DOHH2 (cell line): ENCODE measurements at regions not wholly inside any gene's neighbourhood (a gene's known extent, or its start where the extent isn't known, plus 50 kb on each side); places are given as distances from the start of the nearest gene placed in this dataset.

Experiments
- H3F3A ChIP-seq: fragments of 200-600 bp; sonication (generic), shearing (Covaris generic); 2 replicates; pipeline ENCODE4 v1.6.0; 2016; ENCODE audit warnings: antibody characterized with exemption, mild to moderate bottlenecking; ENCODE audit not compliant: control insufficient read depth, insufficient read depth
- H3K27ac ChIP-seq: fragments of 200-600 bp; sonication (generic); 2 replicates; pipeline ENCODE4 v1.5.1; 2014; ENCODE audit warnings: low read depth, mild to moderate bottlenecking, low read length, moderate library complexity
- H3K27me3 ChIP-seq: fragments of 200-600 bp; sonication (generic); 2 replicates; pipeline ENCODE4 v1.6.1; 2014; ENCODE audit warnings: mild to moderate bottlenecking, low read length, mixed read lengths; ENCODE audit not compliant: control insufficient read depth
- H3K36me3 ChIP-seq: fragments of 200-600 bp; sonication (generic); 2 replicates; pipeline ENCODE4 v1.6.1; 2014; ENCODE audit warnings: mild to moderate bottlenecking, low read length, moderate library complexity, mixed read lengths; ENCODE audit not compliant: control insufficient read depth
- H3K4me1 ChIP-seq: fragments of 200-600 bp; sonication (generic); 2 replicates; pipeline ENCODE4 v1.6.1; 2014; ENCODE audit warnings: mild to moderate bottlenecking, low read length, mixed read lengths; ENCODE audit not compliant: control insufficient read depth
- H3K4me2 ChIP-seq: fragments of 200-600 bp; sonication (generic); 2 replicates; pipeline ENCODE4 v1.6.0; 2014; ENCODE audit warnings: mild to moderate bottlenecking, low read length, moderate library complexity
- H3K4me3 ChIP-seq: fragments of 200-600 bp; sonication (generic); 2 replicates; pipeline ENCODE4 v1.5.1; 2014; ENCODE audit warnings: mild to moderate bottlenecking, low read length, mixed read lengths
- H3K79me2 ChIP-seq: fragments of 200-600 bp; sonication (generic); 2 replicates; pipeline ENCODE4 v1.6.1; 2014; ENCODE audit warnings: mild to moderate bottlenecking, low read length, mixed read lengths; ENCODE audit not compliant: control insufficient read depth
- H3K9me2 ChIP-seq: fragments of 200-600 bp; sonication (generic); replicated peaks from 2 replicates; pipeline ENCODE4 v1.6.1; 2014; ENCODE audit warnings: mild to moderate bottlenecking, low read length, mixed read lengths; ENCODE audit not compliant: control insufficient read depth
- H3K9me3 ChIP-seq: fragments of 200-600 bp; sonication (generic); 2 replicates; pipeline ENCODE4 v1.6.1; 2014; ENCODE audit warnings: antibody characterized with exemption, low read length, mixed read lengths; ENCODE audit not compliant: control insufficient read depth, insufficient read depth
- H4K20me1 ChIP-seq: fragments of 200-600 bp; sonication (generic); 2 replicates; pipeline ENCODE4 v1.6.0; 2014; ENCODE audit warnings: low read depth, mild to moderate bottlenecking, antibody characterized with exemption, low read length, moderate library complexity; ENCODE audit not compliant: control insufficient read depth, insufficient read depth
- EZH2phosphoT487 ChIP-seq: fragments of 200-600 bp; sonication (generic); IDR thresholded peaks from 2 replicates; pipeline ENCODE4 v1.6.1; 2017; ENCODE audit warnings: borderline replicate concordance, mild to moderate bottlenecking, antibody characterized with exemption, low read length, moderate library complexity, mixed read lengths
- TF ChIP-seq, protein P1 (sequence below): fragments of 200-600 bp; sonication (generic); IDR thresholded peaks from one replicate; pipeline ENCODE4 v1.5.1; 2014; ENCODE audit warnings: antibody characterized with exemption, mild to moderate bottlenecking, low read depth, low read length; ENCODE audit not compliant: poor library complexity, severe bottlenecking

DNA sequence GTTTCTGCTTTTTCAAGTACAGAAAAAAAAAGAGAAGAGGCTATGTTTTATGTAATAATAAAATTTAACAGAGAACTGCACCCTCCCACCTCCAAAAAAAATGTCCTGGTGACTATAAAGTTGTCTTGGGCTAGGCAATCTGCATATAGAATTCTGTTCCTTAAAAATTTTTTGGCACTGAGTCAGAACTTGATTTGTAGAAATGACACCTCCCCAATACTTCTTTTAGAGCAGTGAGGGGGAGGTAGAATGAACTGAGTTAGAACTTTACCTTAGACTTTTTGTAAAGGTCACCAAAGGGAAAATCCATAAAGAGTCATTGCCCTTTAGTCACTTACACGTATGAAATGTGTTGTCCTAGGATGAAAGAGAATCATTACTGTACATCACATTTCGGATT lies 80.0 kb downstream of the BTG1 start:
- TF ChIP-seq EZH2phosphoT487: no peak
- TF ChIP-seq, protein P1, sequence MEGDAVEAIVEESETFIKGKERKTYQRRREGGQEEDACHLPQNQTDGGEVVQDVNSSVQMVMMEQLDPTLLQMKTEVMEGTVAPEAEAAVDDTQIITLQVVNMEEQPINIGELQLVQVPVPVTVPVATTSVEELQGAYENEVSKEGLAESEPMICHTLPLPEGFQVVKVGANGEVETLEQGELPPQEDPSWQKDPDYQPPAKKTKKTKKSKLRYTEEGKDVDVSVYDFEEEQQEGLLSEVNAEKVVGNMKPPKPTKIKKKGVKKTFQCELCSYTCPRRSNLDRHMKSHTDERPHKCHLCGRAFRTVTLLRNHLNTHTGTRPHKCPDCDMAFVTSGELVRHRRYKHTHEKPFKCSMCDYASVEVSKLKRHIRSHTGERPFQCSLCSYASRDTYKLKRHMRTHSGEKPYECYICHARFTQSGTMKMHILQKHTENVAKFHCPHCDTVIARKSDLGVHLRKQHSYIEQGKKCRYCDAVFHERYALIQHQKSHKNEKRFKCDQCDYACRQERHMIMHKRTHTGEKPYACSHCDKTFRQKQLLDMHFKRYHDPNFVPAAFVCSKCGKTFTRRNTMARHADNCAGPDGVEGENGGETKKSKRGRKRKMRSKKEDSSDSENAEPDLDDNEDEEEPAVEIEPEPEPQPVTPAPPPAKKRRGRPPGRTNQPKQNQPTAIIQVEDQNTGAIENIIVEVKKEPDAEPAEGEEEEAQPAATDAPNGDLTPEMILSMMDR: no peak

DNA sequence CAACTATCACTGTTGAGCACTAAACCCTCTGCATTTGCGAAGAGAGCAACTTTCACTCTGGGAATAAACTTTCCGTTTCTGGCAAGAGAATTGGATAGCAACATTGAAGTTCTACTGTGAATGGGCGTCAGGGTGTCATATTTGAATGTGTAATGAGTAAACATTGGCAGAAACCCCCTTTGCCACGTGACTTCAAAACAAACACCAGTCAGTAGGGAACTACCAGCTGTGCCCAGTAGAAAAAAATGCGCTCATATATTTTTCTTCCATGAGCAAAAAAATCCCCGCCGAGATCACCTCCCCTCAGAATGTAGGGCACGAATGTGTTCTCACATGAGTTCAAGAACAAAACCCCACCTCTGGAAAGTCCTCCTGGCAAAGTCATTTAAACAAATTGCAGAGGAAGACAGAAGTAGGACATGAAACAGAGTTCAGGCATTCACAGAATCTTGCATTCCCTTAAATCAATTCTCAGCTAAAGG lies 80.6 kb downstream of the BTG1 start:
- Histone ChIP-seq H3K27ac (no peak overlapping the region), H3K9me2 (no peaks in the 10 kb centered on the region), H3K4me2 (no peak overlapping the region), H3K9me3 (no peaks in the 10 kb centered on the region), H3K4me1 (peaks cover 12% of the 10 kb centered on the region), H3K79me2 (no peaks in the 10 kb centered on the region), H3F3A (no peaks in the 10 kb centered on the region), H3K36me3 (no peaks in the 10 kb centered on the region), H4K20me1 (no peaks in the 10 kb centered on the region), H3K27me3 (no peaks in the 10 kb centered on the region), H3K4me3 (no peak overlapping the region)
- no peak for TF ChIP-seq EZH2phosphoT487
- TF ChIP-seq, protein P1: no peak

More for the DNA sequence above, 80.0 kb downstream of the BTG1 start:
- no peaks in the 10 kb centered on the region for H4K20me1 ChIP-seq
- no peaks in the 10 kb centered on the region for H3K9me3 ChIP-seq
- no peak overlapping the region for H3K4me3 ChIP-seq
- H3K36me3 ChIP-seq: no peaks in the 10 kb centered on the region
- no peaks in the 10 kb centered on the region for H3K79me2 ChIP-seq
- H3K4me2 ChIP-seq: no peak overlapping the region
- no peak overlapping the region for H3K27ac ChIP-seq
- H3F3A ChIP-seq: no peaks in the 10 kb centered on the region
- no peaks in the 10 kb centered on the region for H3K9me2 ChIP-seq
- H3K4me1 ChIP-seq: peaks cover 12% of the 10 kb centered on the region
- no peaks in the 10 kb centered on the region for H3K27me3 ChIP-seq

DNA sequence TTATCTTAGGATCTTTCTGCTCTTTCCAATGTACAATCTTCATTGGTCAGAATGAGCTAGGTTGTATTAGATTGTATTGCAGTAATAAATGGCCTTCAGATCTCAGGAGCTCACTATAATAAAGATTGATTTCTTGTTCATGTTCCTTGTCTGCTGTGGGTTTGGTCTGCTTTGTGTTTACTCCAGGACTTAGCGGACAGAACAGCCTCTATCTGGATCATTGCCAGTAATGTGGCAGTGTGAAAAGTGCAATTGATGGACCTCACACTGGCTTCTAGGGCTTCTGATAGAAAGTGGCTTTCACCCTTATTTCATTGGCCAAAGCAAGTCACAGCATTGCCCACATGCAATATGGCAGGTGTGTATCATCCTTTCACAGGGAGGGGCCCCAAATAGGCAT lies 81.2 kb downstream of the BTG1 start:
- no peak overlapping the region for H3K27ac ChIP-seq
- no peaks in the 10 kb centered on the region for H3F3A ChIP-seq
- no peaks in the 10 kb centered on the region for H3K36me3 ChIP-seq
- no peaks in the 10 kb centered on the region for H3K79me2 ChIP-seq
- no peak overlapping the region for H3K4me3 ChIP-seq
- no peaks in the 10 kb centered on the region for H3K9me3 ChIP-seq
- TF ChIP-seq, protein P1: no peak
- TF ChIP-seq EZH2phosphoT487: no peak
- no peaks in the 10 kb centered on the region for H3K9me2 ChIP-seq
- peaks cover 12% of the 10 kb centered on the region for H3K4me1 ChIP-seq
- no peak overlapping the region for H3K4me2 ChIP-seq
- H4K20me1 ChIP-seq: no peaks in the 10 kb centered on the region
- H3K27me3 ChIP-seq: no peaks in the 10 kb centered on the region

DNA sequence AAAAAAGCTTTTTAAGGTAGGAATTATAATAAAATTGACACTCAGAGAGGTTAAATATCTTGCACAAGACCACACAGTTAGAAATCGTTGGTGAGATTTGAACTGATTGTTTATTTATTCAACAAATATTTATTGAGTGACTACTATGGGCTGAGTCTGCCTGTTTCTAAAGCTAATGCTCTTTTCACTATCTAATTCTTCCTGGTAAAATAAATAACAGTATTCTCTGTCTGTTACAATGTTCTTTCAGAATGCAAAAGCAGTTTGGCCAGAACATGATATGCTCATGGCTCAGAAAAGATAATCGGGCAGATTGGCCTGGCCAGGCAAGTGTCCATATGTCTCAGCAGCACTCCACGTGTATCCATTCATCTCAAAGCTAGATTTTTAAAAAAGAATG lies 82.0 kb downstream of the BTG1 start:
- no peak overlapping the region for H3K4me3 ChIP-seq
- no peaks in the 10 kb centered on the region for H3K9me3 ChIP-seq
- no peaks in the 10 kb centered on the region for H3F3A ChIP-seq
- peaks cover 12% of the 10 kb centered on the region for H3K4me1 ChIP-seq
- H3K79me2 ChIP-seq: no peaks in the 10 kb centered on the region
- H3K4me2 ChIP-seq: no peak overlapping the region
- H3K27me3 ChIP-seq: no peaks in the 10 kb centered on the region
- no peak for TF ChIP-seq EZH2phosphoT487
- TF ChIP-seq, protein P1: no peak
- H4K20me1 ChIP-seq: no peaks in the 10 kb centered on the region
- H3K27ac ChIP-seq: no peak overlapping the region
- H3K9me2 ChIP-seq: no peaks in the 10 kb centered on the region
- H3K36me3 ChIP-seq: no peaks in the 10 kb centered on the region
